Mesenchymal stem cell (in vitro differentiated cells and primary cell): ENCODE measurements at regions not wholly inside any gene's neighbourhood (a gene's known extent, or its start where the extent isn't known, plus 50 kb on each side); places are given as distances from the start of the nearest gene placed in this dataset.

Experiments used
- DNase-seq: peaks from one replicate; pipeline ENCODE4 v3.0.0-alpha.2; 2013
- H2AFZ ChIP-seq: one replicate; pipeline ENCODE4 v1.6.1; 2013; ENCODE audit warnings: low read depth, mild to moderate bottlenecking, control low read depth, inconsistent platforms, low read length, moderate library complexity
- H2AK5ac ChIP-seq: 2 replicates; pipeline ENCODE4 v1.6.1; 2013; ENCODE audit warnings: low read length, moderate library complexity, mild to moderate bottlenecking, inconsistent platforms; ENCODE audit not compliant: severe bottlenecking
- H2BK120ac ChIP-seq: one replicate; pipeline ENCODE4 v1.6.1; 2013; ENCODE audit warnings: low read depth, mild to moderate bottlenecking, inconsistent platforms, low read length, moderate library complexity
- H2BK12ac ChIP-seq, 2 experiments: one replicate each; pipeline ENCODE4 v1.6.1; 2013; ENCODE audit warnings: inconsistent platforms in 2 of 2, low read length in 2 of 2, mild to moderate bottlenecking in 2 of 2, moderate library complexity in 2 of 2, control low read depth in 1 of 2
- H2BK15ac ChIP-seq: one replicate; pipeline ENCODE4 v1.6.1; 2013; ENCODE audit warnings: mild to moderate bottlenecking, low read depth, inconsistent platforms; ENCODE audit not compliant: poor library complexity, severe bottlenecking
- H2BK5ac ChIP-seq: 2 replicates; pipeline ENCODE4 v1.6.1; 2013; ENCODE audit warnings: low read depth, mild to moderate bottlenecking, low read length, control low read depth, inconsistent platforms; ENCODE audit not compliant: poor library complexity, severe bottlenecking
- H3K14ac ChIP-seq, 2 experiments: one replicate each; pipeline ENCODE4 v1.6.1; 2013; ENCODE audit warnings: inconsistent platforms in 2 of 2, low read length in 2 of 2, control low read depth in 1 of 2, mild to moderate bottlenecking in 1 of 2, moderate library complexity in 1 of 2
- H3K18ac ChIP-seq, 2 experiments: one replicate each; pipeline ENCODE4 v1.6.1; 2013; ENCODE audit warnings: inconsistent platforms in 2 of 2, low read length in 2 of 2, control low read depth in 1 of 2, low read depth in 1 of 2, mild to moderate bottlenecking in 1 of 2
- H3K23ac ChIP-seq, 2 experiments: one replicate each; pipeline ENCODE4 v1.6.1; 2013; ENCODE audit warnings: inconsistent platforms in 2 of 2, low read length in 2 of 2, mild to moderate bottlenecking in 2 of 2, moderate library complexity in 2 of 2, control low read depth in 1 of 2
- H3K27ac ChIP-seq: 2 replicates; pipeline ENCODE4 v1.5.1; 2013; ENCODE audit warnings: mild to moderate bottlenecking, moderate library complexity, low read length, control low read depth, inconsistent platforms; ENCODE audit not compliant: poor library complexity, severe bottlenecking
- H3K27me3 ChIP-seq, 2 experiments: 2 replicates each; pipeline versions ENCODE4 v1.6.1 to v1.7.0; 2013; ENCODE audit warnings: low read length in 2 of 2, mild to moderate bottlenecking in 2 of 2, moderate library complexity in 2 of 2, control low read depth in 1 of 2, inconsistent platforms in 1 of 2; ENCODE audit not compliant: control insufficient read depth in 1 of 2, insufficient read depth in 1 of 2
- H3K36me3 ChIP-seq, 2 experiments: 2 replicates each; pipeline versions ENCODE4 v1.6.1 to v1.7.0; 2013; ENCODE audit warnings: low read length in 2 of 2, control low read depth in 1 of 2, inconsistent platforms in 1 of 2, low read depth in 1 of 2, mild to moderate bottlenecking in 1 of 2; ENCODE audit not compliant: insufficient read depth in 2 of 2, control insufficient read depth in 1 of 2
- H3K4ac ChIP-seq, 2 experiments: one replicate each; pipeline ENCODE4 v1.6.1; 2013; ENCODE audit warnings: inconsistent platforms in 2 of 2, low read length in 2 of 2, mild to moderate bottlenecking in 2 of 2, moderate library complexity in 2 of 2, control low read depth in 1 of 2, low read depth in 1 of 2
- H3K4me1 ChIP-seq: 2 replicates; pipeline ENCODE4 v1.6.1; 2013; ENCODE audit warnings: low read depth, low read length, control low read depth; ENCODE audit not compliant: control insufficient read depth, insufficient read depth
- H3K4me2 ChIP-seq: 2 replicates; pipeline ENCODE4 v1.6.1; 2013; ENCODE audit warnings: low read length, mild to moderate bottlenecking, inconsistent platforms; ENCODE audit not compliant: poor library complexity, severe bottlenecking
- H3K4me3 ChIP-seq, 2 experiments: 2 replicates each; pipeline versions ENCODE4 v1.5.1 to v1.7.0; 2013; ENCODE audit warnings: low read length in 2 of 2, mild to moderate bottlenecking in 2 of 2, control low read depth in 1 of 2, low read depth in 1 of 2; ENCODE audit not compliant: insufficient read depth in 1 of 2
- H3K79me1 ChIP-seq: replicated peaks from 2 replicates; pipeline ENCODE4 v1.6.1; 2013; ENCODE audit warnings: mild to moderate bottlenecking, control low read depth, low read length, inconsistent platforms; ENCODE audit not compliant: poor library complexity, severe bottlenecking
- H3K9ac ChIP-seq: 2 replicates; pipeline ENCODE4 v1.7.0; 2013; ENCODE audit warnings: mild to moderate bottlenecking, low read length, moderate library complexity
- H3K9me3 ChIP-seq: 2 replicates; pipeline ENCODE4 v1.7.0; 2013; ENCODE audit warnings: mild to moderate bottlenecking, low read length; ENCODE audit not compliant: control insufficient read depth
- H4K8ac ChIP-seq: one replicate; pipeline ENCODE4 v1.6.1; 2013; ENCODE audit warnings: inconsistent platforms, mild to moderate bottlenecking, low read length, moderate library complexity
- H4K91ac ChIP-seq: one replicate; pipeline ENCODE4 v1.6.1; 2013; ENCODE audit warnings: mild to moderate bottlenecking, low read length, inconsistent platforms
- whole genome bisulfite sequencing: methylation state at CpG from one replicate; pipeline ENCODE4 v1.1.7; 2013; ENCODE audit warnings: mixed read lengths; 5-methylcytosine and 5-hydroxymethylcytosine counted together

DNA sequence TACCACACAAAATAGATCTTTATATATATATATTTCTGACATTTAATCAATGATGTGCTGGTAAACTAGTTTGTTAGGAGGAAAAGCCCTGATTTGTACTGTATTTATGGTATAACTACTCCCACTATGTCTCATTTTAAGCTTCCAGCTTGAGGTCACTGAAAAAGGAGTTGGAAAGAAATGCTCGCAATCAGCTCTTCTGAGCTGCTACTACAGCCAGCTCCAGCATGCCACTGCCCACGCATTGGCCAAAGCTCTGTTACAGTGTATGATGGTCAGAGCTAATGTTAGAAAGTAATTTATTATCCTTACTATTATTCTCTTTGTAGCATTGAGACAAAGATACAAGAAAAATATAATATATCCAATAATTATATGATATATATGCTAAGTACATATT is 55.0 kb upstream of the PCED1B start:
- Histone ChIP-seq H3K4ac (no peak overlapping the region), H3K27me3 (peaks cover 0 to 8% of the 10 kb centered on the region in 2 experiments), H3K36me3 (no peaks in the 10 kb centered on the region), H2BK5ac (no peak overlapping the region), H3K9me3 (no peaks in the 10 kb centered on the region), H3K23ac (no peak overlapping the region), H3K27ac (no peak overlapping the region), H3K4me2 (no peak overlapping the region), H2BK12ac (no peak overlapping the region), H2AK5ac (no peak overlapping the region), H3K14ac (no peak overlapping the region), H3K9ac (no peak overlapping the region), H4K91ac (no peak overlapping the region), H3K4me1 (no peaks in the 10 kb centered on the region), H3K79me1 (no peaks in the 10 kb centered on the region), H2BK120ac (no peak overlapping the region), H4K8ac (no peak overlapping the region), H3K18ac (no peak overlapping the region), H3K4me3 (no peak overlapping the region), H2BK15ac (no peak overlapping the region), H2AFZ (no peak overlapping the region)
- WGBS, result 100% methylated on average over 1 of the region's 2 CpGs
- DNase-seq, result no peak

DNA sequence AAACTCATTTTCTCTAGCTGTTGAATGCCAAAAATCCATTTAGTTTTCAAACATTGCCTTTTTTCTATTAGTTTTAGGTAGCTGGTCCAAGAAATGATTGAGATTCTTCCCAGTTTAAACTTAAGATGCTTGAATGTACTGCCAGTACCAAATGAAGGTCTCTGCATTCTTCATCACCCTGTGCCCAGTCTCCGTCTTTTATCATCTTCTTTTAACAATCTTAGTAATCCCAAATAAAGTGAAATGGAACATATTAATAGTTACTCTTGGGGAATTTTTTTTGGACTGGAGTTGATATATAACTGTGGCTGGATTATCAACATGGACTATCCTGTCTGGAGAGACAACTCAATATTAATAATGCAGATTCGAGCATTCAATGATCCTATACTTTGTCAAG is 54.1 kb upstream of the PCED1B start:
- Histone ChIP-seq H3K27ac (no peak overlapping the region), H3K23ac (no peak overlapping the region), H2AK5ac (no peak overlapping the region), H2BK120ac (no peak overlapping the region), H2BK15ac (no peak overlapping the region), H2BK5ac (no peak overlapping the region), H2BK12ac (no peak overlapping the region), H3K79me1 (no peaks in the 10 kb centered on the region), H3K27me3 (peaks cover 0 to 8% of the 10 kb centered on the region in 2 experiments), H3K4me3 (no peak overlapping the region), H3K14ac (no peak overlapping the region), H3K4me2 (no peak overlapping the region), H3K18ac (no peak overlapping the region), H4K91ac (no peak overlapping the region), H3K4me1 (no peaks in the 10 kb centered on the region), H3K36me3 (no peaks in the 10 kb centered on the region), H2AFZ (no peak overlapping the region), H3K4ac (no peak overlapping the region), H4K8ac (no peak overlapping the region), H3K9me3 (no peaks in the 10 kb centered on the region), H3K9ac (no peak overlapping the region)
- no peak for DNase-seq
- WGBS, result 100% methylated on average over 1 of the region's 2 CpGs

DNA sequence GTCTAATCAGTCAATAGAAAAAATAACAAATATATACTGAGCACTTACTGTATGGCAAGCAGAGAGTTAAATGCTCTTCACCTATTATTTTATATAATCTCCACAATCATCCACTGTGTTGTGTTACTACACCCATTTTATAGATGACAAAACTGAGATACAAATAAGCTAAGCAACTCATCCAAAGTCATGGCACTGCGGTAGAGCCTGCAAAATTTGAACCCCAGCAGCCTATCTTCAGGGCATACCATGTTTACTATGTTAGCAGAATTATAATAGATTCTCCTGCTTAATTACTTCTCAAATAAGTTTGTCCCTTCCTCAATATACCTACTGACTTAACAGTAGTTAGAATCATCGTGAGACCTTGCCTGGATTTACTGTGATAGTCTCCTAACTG is 53.6 kb upstream of the PCED1B start:
- no peak overlapping the region for H2AFZ ChIP-seq
- no peaks in the 10 kb centered on the region for H3K4me1 ChIP-seq
- no peaks in the 10 kb centered on the region for H3K79me1 ChIP-seq
- no peak overlapping the region for H3K14ac ChIP-seq
- no peak overlapping the region for H4K91ac ChIP-seq
- H3K23ac ChIP-seq, result no peak overlapping the region
- H2BK5ac ChIP-seq, result no peak overlapping the region
- H3K4ac ChIP-seq, result no peak overlapping the region
- peaks cover 0 to 8% of the 10 kb centered on the region in 2 experiments for H3K27me3 ChIP-seq
- no peaks in the 10 kb centered on the region for H3K9me3 ChIP-seq
- WGBS, result 85% methylated on average over 2 of the region's 2 CpGs
- no peak overlapping the region for H3K4me3 ChIP-seq
- no peaks in the 10 kb centered on the region for H3K36me3 ChIP-seq
- no peak overlapping the region for H2AK5ac ChIP-seq
- no peak overlapping the region for H4K8ac ChIP-seq
- no peak overlapping the region for H3K4me2 ChIP-seq
- no peak for DNase-seq
- H2BK15ac ChIP-seq, result no peak overlapping the region
- H3K27ac ChIP-seq, result no peak overlapping the region
- no peak overlapping the region for H2BK120ac ChIP-seq
- no peak overlapping the region for H2BK12ac ChIP-seq
- H3K18ac ChIP-seq, result no peak overlapping the region
- no peak overlapping the region for H3K9ac ChIP-seq

DNA sequence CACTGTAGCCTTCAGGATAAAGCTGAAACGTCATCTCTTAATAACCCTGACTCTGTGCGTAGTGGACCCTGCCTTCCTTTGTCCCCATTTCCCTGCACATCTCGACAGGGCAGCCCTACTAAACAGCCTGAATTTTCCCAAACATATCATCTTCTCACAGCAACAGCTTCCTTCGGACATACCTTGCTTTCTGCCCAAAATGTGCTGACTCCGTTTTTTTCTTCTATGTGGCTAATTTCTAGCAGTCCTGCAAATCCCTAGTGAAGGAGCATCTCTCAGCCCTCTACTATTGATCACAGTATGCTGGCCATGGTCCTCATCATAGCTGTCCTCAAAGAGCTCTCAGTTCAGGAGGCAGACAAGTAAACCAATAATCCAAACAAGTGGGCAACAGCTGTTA is 53.1 kb upstream of the PCED1B start:
- Histone ChIP-seq H4K91ac (no peak overlapping the region), H3K18ac (no peak overlapping the region), H4K8ac (no peak overlapping the region), H3K27me3 (peaks cover 0 to 8% of the 10 kb centered on the region in 2 experiments), H3K4me2 (no peak overlapping the region), H3K23ac (no peak overlapping the region), H2AK5ac (no peak overlapping the region), H3K27ac (no peak overlapping the region), H3K4ac (no peak overlapping the region), H3K4me3 (no peak overlapping the region), H3K36me3 (no peaks in the 10 kb centered on the region), H2AFZ (no peak overlapping the region), H3K14ac (no peak overlapping the region), H2BK120ac (no peak overlapping the region), H3K9me3 (no peaks in the 10 kb centered on the region), H3K79me1 (no peaks in the 10 kb centered on the region), H3K4me1 (no peaks in the 10 kb centered on the region), H2BK5ac (no peak overlapping the region), H2BK12ac (no peak overlapping the region), H2BK15ac (no peak overlapping the region), H3K9ac (no peak overlapping the region)
- no peak for DNase-seq
- WGBS, result 92% methylated on average over 5 of the region's 5 CpGs
